HL-60 (cell line): ENCODE measurements at regions not wholly inside any gene's neighbourhood (a gene's known extent, or its start where the extent isn't known, plus 50 kb on each side); places are given as distances from the start of the nearest gene placed in this dataset.

ENCODE experiments used
- DNase-seq, 2 experiments: peaks; one replicate each; pipeline ENCODE4 v3.0.0-alpha.2; 2010 to 2020; ENCODE audit warnings: low read depth in 1 of 2, low spot score in 1 of 2
- H3K27ac ChIP-seq: fragments of 250-450 bp; sonication (Bioruptor Pico); replicated peaks from 2 replicates; pipeline ENCODE4 v1.5.1; 2020; ENCODE audit warnings: mild to moderate bottlenecking, moderate library complexity
- H3K27me3 ChIP-seq: fragments of 250-450 bp; sonication (Bioruptor Pico); 2 replicates; pipeline ENCODE4 v1.5.1; 2021; ENCODE audit warnings: mild to moderate bottlenecking, moderate library complexity; ENCODE audit not compliant: insufficient read depth, poor library complexity, severe bottlenecking
- H3K4me3 ChIP-seq: replicated peaks from 2 replicates; pipeline ENCODE4 v1.5.1; 2011; ENCODE audit warnings: mild to moderate bottlenecking, control low read depth, low read length; ENCODE audit not compliant: insufficient read depth
- CTCF ChIP-seq: IDR thresholded peaks from one replicate; pipeline ENCODE4 v1.5.1; 2011; ENCODE audit warnings: low read length, control low read depth, inconsistent platforms; ENCODE audit not compliant: insufficient read depth
- GABPA ChIP-seq: IDR thresholded peaks from 2 replicates; pipeline ENCODE4 v1.6.1; 2012; ENCODE audit warnings: low read depth
- POLR2AphosphoS5 ChIP-seq: IDR thresholded peaks from 2 replicates; pipeline ENCODE4 v1.6.1; 2012; ENCODE audit warnings: low read depth
- REST ChIP-seq: IDR thresholded peaks from 2 replicates; pipeline ENCODE4 v1.6.1; 2012; ENCODE audit warnings: low read depth; ENCODE audit not compliant: insufficient replicate concordance
- SPI1 ChIP-seq: IDR thresholded peaks from 2 replicates; pipeline ENCODE4 v1.6.1; 2012; ENCODE audit warnings: low read depth, mild to moderate bottlenecking, borderline replicate concordance

GRCh38 chr1:209491031-209491430, 92.5 kb upstream of the CAMK1G start:
- H3K27ac ChIP-seq = no peak overlapping the region
- no peak for TF ChIP-seq SPI1
- no peak for TF ChIP-seq CTCF
- TF ChIP-seq REST = no peak
- TF ChIP-seq GABPA = no peak
- TF ChIP-seq POLR2AphosphoS5 = no peak
- H3K4me3 ChIP-seq = no peak overlapping the region

GRCh38 chr1:209491496-209491895, 92.0 kb upstream of the CAMK1G start:
- no peak overlapping the region for H3K4me3 ChIP-seq
- H3K27me3 ChIP-seq = no peaks in the 10 kb centered on the region
- no peak for TF ChIP-seq POLR2AphosphoS5
- TF ChIP-seq SPI1 = no peak
- no peak for TF ChIP-seq GABPA
- TF ChIP-seq REST = no peak
- TF ChIP-seq CTCF = no peak
- no peak overlapping the region for H3K27ac ChIP-seq
- DNase-seq = no peak

More at GRCh38 chr1:209491031-209491430, 92.5 kb upstream of the CAMK1G start:
- no peak for DNase-seq
- no peaks in the 10 kb centered on the region for H3K27me3 ChIP-seq

GRCh38 chr1:209491897-209492296, 91.6 kb upstream of the CAMK1G start:
- TF ChIP-seq GABPA (no peak), CTCF (no peak), SPI1 (no peak), POLR2AphosphoS5 (no peak), REST (no peak)
- H3K27ac ChIP-seq = no peak overlapping the region
- H3K4me3 ChIP-seq = no peak overlapping the region
- DNase-seq = no peak
- no peaks in the 10 kb centered on the region for H3K27me3 ChIP-seq
